GM10266 (cell line): ENCODE measurements at regions not wholly inside any gene's neighbourhood (a gene's known extent, or its start where the extent isn't known, plus 50 kb on each side); places are given as distances from the start of the nearest gene placed in this dataset.
"Not testable (repeated sequence)": the region's sequence is repeated elsewhere in the genome, so short reads cannot be mapped to it uniquely, and the experiment has no call there.

Experiments
- DNase-seq: peaks from one replicate; pipeline ENCODE4 v3.0.0; 2012; ENCODE audit errors: extremely low spot score
- CTCF ChIP-seq: IDR thresholded peaks from 2 replicates; pipeline ENCODE4 v1.5.1; 2012; ENCODE audit warnings: mild to moderate bottlenecking, low read depth; ENCODE audit not compliant: control insufficient read depth, insufficient read depth; ENCODE audit errors: missing control alignments

- TF ChIP-seq CTCF = no peak
- DNase-seq = no peak
Measured at GRCh38 chr4:23966725-23967124, 76.9 kb upstream of the PPARGC1A start.

GRCh38 chr4:23962462-23962861, 72.6 kb upstream of the PPARGC1A start:
- DNase-seq = no peak
- no peak for TF ChIP-seq CTCF

GRCh38 chr4:23961395-23961794, 71.5 kb upstream of the PPARGC1A start:
- DNase-seq = not testable (repeated sequence)

- no peak for DNase-seq
- no peak for TF ChIP-seq CTCF
Measured at GRCh38 chr4:23959396-23960148, 69.7 kb upstream of the PPARGC1A start.

- DNase-seq = no peak
- TF ChIP-seq CTCF = no peak
Measured at GRCh38 chr4:23958749-23959148, 68.9 kb upstream of the PPARGC1A start.

GRCh38 chr4:23957465-23957864, 67.6 kb upstream of the PPARGC1A start:
- no peak for TF ChIP-seq CTCF
- no peak for DNase-seq

GRCh38 chr4:23956601-23957364, 66.9 kb upstream of the PPARGC1A start:
- DNase-seq = no peak
- TF ChIP-seq CTCF = no peak
